ENCODE measurements at regions not wholly inside any gene's neighbourhood (a gene's known extent, or its start where the extent isn't known, plus 50 kb on each side); places are given as distances from the start of the nearest gene placed in this dataset.

DNA sequence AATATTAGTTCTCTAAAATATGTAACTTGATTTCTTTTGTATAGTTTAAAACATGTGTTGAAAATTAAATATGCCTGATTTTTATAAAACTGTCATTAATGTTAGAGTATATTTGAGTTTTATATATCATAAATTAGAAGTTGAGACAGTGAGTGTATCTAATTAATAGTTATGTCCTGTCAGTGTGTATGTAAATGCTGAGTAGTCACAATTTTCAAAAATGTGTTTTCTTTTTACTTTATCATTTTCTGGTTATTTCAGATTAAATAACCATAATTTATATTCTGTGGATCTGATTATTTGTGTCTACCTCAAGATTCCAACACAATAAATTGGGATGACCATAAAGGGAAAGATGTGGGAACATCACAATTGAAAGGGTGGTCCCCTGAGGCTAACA lies 82.7 kb upstream of the CXXC4 start:
- TF ChIP-seq KDM1A (IDR thresholded peaks at IDR 0.05; ENCODE audit: borderline replicate concordance, low read length) = no peak
- no peak for TF ChIP-seq GABPA (IDR thresholded peaks at IDR 0.05; ENCODE audit: borderline replicate concordance, insufficient read depth, low read length)
- TF ChIP-seq RXRA (IDR thresholded peaks at IDR 0.05; ENCODE audit: insufficient read depth, low read depth, low read length) = no peak
- no peak for TF ChIP-seq SIRT6 (IDR thresholded peaks at IDR 0.05; ENCODE audit: low read length)
- no peak overlapping the region for H2BK20ac ChIP-seq (ENCODE audit: low read length)
- CTCF ChIA-PET (ENCODE audit: partially characterized antibody) = no interaction called here

More for the DNA sequence above, 82.7 kb upstream of the CXXC4 start:
- FAIRE-seq (no peak), DNase-seq (ENCODE audit: low read depth in 1 of 2, low spot score in 2 of 2) (no peak)
- H3K36me3 ChIP-seq (ENCODE audit: control insufficient read depth in 2 of 4, insufficient read depth in 4 of 4, low read length in 3 of 4) = no peaks in the 10 kb centered on the region
- H2AFZ ChIP-seq (ENCODE audit: low read length) = no peak overlapping the region
- H2AK5ac ChIP-seq (ENCODE audit: low read depth, low read length) = no peak overlapping the region
- H4K8ac ChIP-seq (ENCODE audit: extremely low read depth, insufficient read depth, low read length) = no peak overlapping the region
- no peak overlapping the region for H3K56ac ChIP-seq (replicated peaks; ENCODE audit: insufficient read length, low read depth, low read length)
- H3K4me2 ChIP-seq (ENCODE audit: insufficient read depth in 1 of 2, low read depth in 2 of 2, low read length in 2 of 2) = no peak overlapping the region
- H4K91ac ChIP-seq (replicated peaks; ENCODE audit: insufficient read length, low read length) = no peak overlapping the region
- H2BK12ac ChIP-seq (ENCODE audit: low read depth, low read length) = no peak overlapping the region
- H3K27me3 ChIP-seq (replicated peaks in 1 of 4; ENCODE audit: control insufficient read depth in 3 of 4, extremely low read depth in 1 of 4, insufficient read depth in 3 of 4, low read length in 3 of 4) = no peaks in the 10 kb centered on the region
- no peak overlapping the region for H3K18ac ChIP-seq (ENCODE audit: extremely low read depth, low read length)
- no peaks in the 10 kb centered on the region for H3K79me2 ChIP-seq (ENCODE audit: control insufficient read depth in 1 of 2, insufficient read depth in 2 of 2, low read length in 2 of 2)
- H3K27ac ChIP-seq (ENCODE audit: low read depth, low read length) = no peak overlapping the region
- no peak overlapping the region for H2BK15ac ChIP-seq (ENCODE audit: low read length)
- no peak overlapping the region for H2BK120ac ChIP-seq (replicated peaks; ENCODE audit: low read depth, low read length)
- H3K23me2 ChIP-seq (ENCODE audit: low read depth, low read length) = no peaks in the 10 kb centered on the region
- no peak overlapping the region for H2BK5ac ChIP-seq (ENCODE audit: low read depth, low read length)
- H3K4ac ChIP-seq (replicated peaks; ENCODE audit: insufficient read length, low read depth, low read length) = no peak overlapping the region
- POLR2A ChIA-PET (ENCODE audit: partially characterized antibody) = no interaction called here
- H4K20me1 ChIP-seq (replicated peaks in 1 of 2; ENCODE audit: control insufficient read depth in 1 of 2, insufficient read depth in 2 of 2, low read length in 2 of 2) = no peaks in the 10 kb centered on the region
- no peaks in the 10 kb centered on the region for H3K79me1 ChIP-seq (ENCODE audit: low read depth, low read length)
- no peak overlapping the region for H3K23ac ChIP-seq (ENCODE audit: insufficient read length)
- no peak overlapping the region for H3K14ac ChIP-seq (ENCODE audit: insufficient read length)
- no peak overlapping the region for H3K4me3 ChIP-seq (ENCODE audit: extremely low read depth in 1 of 4, insufficient read depth in 2 of 4, low read depth in 3 of 4, low read length in 4 of 4)
- H4K5ac ChIP-seq (ENCODE audit: insufficient read length, low read depth, low read length) = no peak overlapping the region
- no peak overlapping the region for H3K9ac ChIP-seq (replicated peaks in 1 of 4; ENCODE audit: extremely low read depth in 1 of 4, low read depth in 3 of 4, low read length in 3 of 4)
- H3K9me3 ChIP-seq (ENCODE audit: insufficient read depth in 2 of 2, low read depth in 1 of 2, low read length in 1 of 2) = peaks cover 0 to 4% of the 10 kb centered on the region in 2 experiments; a peak in 1 of 4 replicates
- no peaks in the 10 kb centered on the region for H3K4me1 ChIP-seq (replicated peaks in 1 of 4; ENCODE audit: control insufficient read depth in 3 of 4, insufficient read depth in 4 of 4, low read length in 3 of 4)

Data from H1 (cell line).